Epithelial cell of proximal tubule (primary cell): ENCODE measurements at regions not wholly inside any gene's neighbourhood (a gene's known extent, or its start where the extent isn't known, plus 50 kb on each side); places are given as distances from the start of the nearest gene placed in this dataset.

Experiments
- DNase-seq: peaks from one replicate; pipeline ENCODE4 v3.0.0-alpha.2; 2011; ENCODE audit warnings: low read depth
- H3K4me3 ChIP-seq: 2 replicates; pipeline ENCODE4 v1.5.1; 2011; ENCODE audit warnings: low read depth, mild to moderate bottlenecking, low read length
- CTCF ChIP-seq: conservative IDR thresholded peaks from 2 replicates; pipeline ENCODE4 v1.5.1; 2012; ENCODE audit warnings: low read depth, mild to moderate bottlenecking, low read length

GRCh38 chr15:46207341-46207740, 572.5 kb downstream of the SQOR start:
- no peak for DNase-seq
- TF ChIP-seq CTCF: no peak
- H3K4me3 ChIP-seq: no peak overlapping the region

GRCh38 chr15:46213551-46213950, 578.7 kb downstream of the SQOR start:
- DNase-seq: no peak
- no peak for TF ChIP-seq CTCF
- no peak overlapping the region for H3K4me3 ChIP-seq

- no peak for TF ChIP-seq CTCF
- no peak overlapping the region for H3K4me3 ChIP-seq
- DNase-seq: no peak
These were observed 588.0 kb downstream of the SQOR start for GRCh38 chr15:46222826-46223225.

GRCh38 chr15:46229263-46229662, 594.4 kb downstream of the SQOR start:
- TF ChIP-seq CTCF: no peak
- no peak for DNase-seq
- no peak overlapping the region for H3K4me3 ChIP-seq

GRCh38 chr15:46231786-46232185, 597.0 kb downstream of the SQOR start:
- TF ChIP-seq CTCF: no peak
- no peak overlapping the region for H3K4me3 ChIP-seq
- no peak for DNase-seq

GRCh38 chr15:46232471-46232870, 597.6 kb downstream of the SQOR start:
- TF ChIP-seq CTCF: no peak
- no peak overlapping the region for H3K4me3 ChIP-seq
- no peak for DNase-seq

- no peak for TF ChIP-seq CTCF
- DNase-seq: no peak
- no peak overlapping the region for H3K4me3 ChIP-seq
These were observed 608.1 kb downstream of the SQOR start for GRCh38 chr15:46242935-46243334.
